Activated naive CD8-positive, alpha-beta T cell treated with anti-CD3 and anti-CD28 coated beads for 36 hours (primary cell): ENCODE measurements at regions not wholly inside any gene's neighbourhood (a gene's known extent, or its start where the extent isn't known, plus 50 kb on each side); places are given as distances from the start of the nearest gene placed in this dataset.
"Not testable (repeated sequence)": the region's sequence is repeated elsewhere in the genome, so short reads cannot be mapped to it uniquely, and the experiment has no call there.

Source experiments
- DNase-seq: peaks from one replicate; pipeline ENCODE4 v3.0.0; 2021
- H3K27ac Mint-ChIP-seq: one replicate; pipeline ENCODE4 v1.8.0; 2022; ENCODE audit warnings: mild to moderate bottlenecking, moderate library complexity, mixed read lengths
- H3K27me3 Mint-ChIP-seq: one replicate; pipeline ENCODE4 v1.8.0; 2022; ENCODE audit warnings: mild to moderate bottlenecking, mixed read lengths
- H3K36me3 Mint-ChIP-seq: one replicate; pipeline ENCODE4 v1.8.0; 2021; ENCODE audit warnings: mild to moderate bottlenecking, mixed read lengths
- H3K4me1 Mint-ChIP-seq: one replicate; pipeline ENCODE4 v1.8.0; 2021; ENCODE audit warnings: mixed read lengths
- H3K4me3 Mint-ChIP-seq: one replicate; pipeline ENCODE4 v1.8.0; 2022; ENCODE audit warnings: mild to moderate bottlenecking, moderate library complexity, mixed read lengths
- H3K9me3 Mint-ChIP-seq: one replicate; pipeline ENCODE4 v1.8.0; 2022; ENCODE audit warnings: mixed read lengths

- H3K4me3 Mint-ChIP-seq, H3K4me1 Mint-ChIP-seq, DNase-seq: not testable (repeated sequence)
Measured at GRCh38 chr17:16874216-16874615, 97.7 kb downstream of the TNFRSF13B start.

GRCh38 chr17:16873174-16874035, 98.5 kb downstream of the TNFRSF13B start:
- DNase-seq = peak; percentile 53
- Mint-ChIP-seq H3K4me3 (no peak overlapping the region), H3K27me3 (no peaks in the 10 kb centered on the region), H3K27ac (no peak overlapping the region), H3K9me3 (peaks cover 4% of the 10 kb centered on the region), H3K4me1 (no peaks in the 10 kb centered on the region), H3K36me3 (no peaks in the 10 kb centered on the region)

More at GRCh38 chr17:16874216-16874615, 97.7 kb downstream of the TNFRSF13B start:
- not testable (repeated sequence) for H3K27me3 Mint-ChIP-seq, H3K9me3 Mint-ChIP-seq, H3K36me3 Mint-ChIP-seq, H3K27ac Mint-ChIP-seq

- no peak for DNase-seq
- Mint-ChIP-seq H3K9me3 (peaks cover 3% of the 10 kb centered on the region), H3K27ac (no peak overlapping the region), H3K36me3 (no peaks in the 10 kb centered on the region), H3K4me1 (no peaks in the 10 kb centered on the region), H3K27me3 (no peaks in the 10 kb centered on the region), H3K4me3 (no peak overlapping the region)
Measured at GRCh38 chr17:16872351-16873173, 99.4 kb downstream of the TNFRSF13B start.

- H3K9me3 Mint-ChIP-seq, H3K27me3 Mint-ChIP-seq, DNase-seq, H3K36me3 Mint-ChIP-seq, H3K4me1 Mint-ChIP-seq, H3K27ac Mint-ChIP-seq, H3K4me3 Mint-ChIP-seq: not testable (repeated sequence)
Measured at GRCh38 chr17:16871446-16872190, 100.3 kb downstream of the TNFRSF13B start.

- Mint-ChIP-seq H3K4me1 (no peaks in the 10 kb centered on the region), H3K9me3 (no peaks in the 10 kb centered on the region), H3K4me3 (no peak overlapping the region), H3K36me3 (no peaks in the 10 kb centered on the region), H3K27me3 (no peaks in the 10 kb centered on the region), H3K27ac (no peak overlapping the region)
- DNase-seq = no peak
Measured at GRCh38 chr17:16870253-16871245, 101.4 kb downstream of the TNFRSF13B start.

GRCh38 chr17:16869531-16870252, 102.2 kb downstream of the TNFRSF13B start:
- not testable (repeated sequence) for H3K27ac Mint-ChIP-seq, H3K27me3 Mint-ChIP-seq, H3K4me1 Mint-ChIP-seq, H3K4me3 Mint-ChIP-seq, H3K36me3 Mint-ChIP-seq, DNase-seq, H3K9me3 Mint-ChIP-seq

GRCh38 chr17:16868616-16869015, 103.3 kb downstream of the TNFRSF13B start:
- not testable (repeated sequence) for H3K36me3 Mint-ChIP-seq, H3K27me3 Mint-ChIP-seq, H3K9me3 Mint-ChIP-seq, H3K27ac Mint-ChIP-seq, DNase-seq, H3K4me3 Mint-ChIP-seq, H3K4me1 Mint-ChIP-seq

GRCh38 chr17:16867545-16867944, 104.4 kb downstream of the TNFRSF13B start:
- not testable (repeated sequence) for H3K4me3 Mint-ChIP-seq, H3K36me3 Mint-ChIP-seq, H3K4me1 Mint-ChIP-seq, H3K27me3 Mint-ChIP-seq, DNase-seq, H3K27ac Mint-ChIP-seq, H3K9me3 Mint-ChIP-seq

GRCh38 chr17:16866841-16867240, 105.1 kb downstream of the TNFRSF13B start:
- not testable (repeated sequence) for H3K27me3 Mint-ChIP-seq, H3K27ac Mint-ChIP-seq, H3K4me3 Mint-ChIP-seq, DNase-seq, H3K9me3 Mint-ChIP-seq, H3K36me3 Mint-ChIP-seq, H3K4me1 Mint-ChIP-seq

GRCh38 chr17:16866436-16866835, 105.5 kb downstream of the TNFRSF13B start:
- H3K27me3 Mint-ChIP-seq = peaks cover 4% of the 10 kb centered on the region
- no peak for DNase-seq
- H3K4me1 Mint-ChIP-seq = no peaks in the 10 kb centered on the region
- H3K27ac Mint-ChIP-seq = no peak overlapping the region
- H3K36me3 Mint-ChIP-seq = no peaks in the 10 kb centered on the region
- no peak overlapping the region for H3K4me3 Mint-ChIP-seq
- H3K9me3 Mint-ChIP-seq = no peaks in the 10 kb centered on the region

GRCh38 chr17:16865704-16866103, 106.2 kb downstream of the TNFRSF13B start:
- not testable (repeated sequence) for H3K36me3 Mint-ChIP-seq, H3K4me3 Mint-ChIP-seq, DNase-seq, H3K4me1 Mint-ChIP-seq, H3K27me3 Mint-ChIP-seq, H3K9me3 Mint-ChIP-seq, H3K27ac Mint-ChIP-seq

GRCh38 chr17:16865077-16865613, 106.8 kb downstream of the TNFRSF13B start:
- not testable (repeated sequence) for H3K27me3 Mint-ChIP-seq, H3K4me3 Mint-ChIP-seq, H3K9me3 Mint-ChIP-seq, H3K4me1 Mint-ChIP-seq, H3K36me3 Mint-ChIP-seq, H3K27ac Mint-ChIP-seq, DNase-seq

GRCh38 chr17:16864462-16865076, 107.3 kb downstream of the TNFRSF13B start:
- H3K27ac Mint-ChIP-seq, H3K36me3 Mint-ChIP-seq, H3K4me3 Mint-ChIP-seq, H3K27me3 Mint-ChIP-seq, H3K4me1 Mint-ChIP-seq, DNase-seq, H3K9me3 Mint-ChIP-seq: not testable (repeated sequence)
